ENCODE measurements at regions not wholly inside any gene's neighbourhood (a gene's known extent, or its start where the extent isn't known, plus 50 kb on each side); places are given as distances from the start of the nearest gene placed in this dataset.

DNA sequence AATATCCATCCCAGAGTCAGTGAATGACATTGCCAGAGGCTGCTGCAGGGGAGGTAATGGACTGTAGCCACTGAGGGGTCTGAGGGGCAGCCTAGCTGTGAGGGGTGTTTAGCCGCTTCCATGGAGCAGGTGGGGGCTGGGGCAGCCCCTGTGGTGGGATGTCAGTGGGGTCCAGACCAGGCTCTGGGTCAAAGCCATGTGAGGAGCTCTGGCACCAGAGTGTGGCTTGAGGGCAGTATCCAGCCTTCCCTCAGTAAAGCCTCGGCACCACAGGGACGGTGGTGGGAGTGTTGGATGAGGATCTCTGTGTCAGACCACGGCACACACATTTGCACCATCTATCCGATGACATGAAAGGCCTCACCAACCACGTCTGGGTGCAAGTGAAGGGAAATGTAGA lies 85.0 kb downstream of the INHBB start:
- no peak for DNase-seq (ENCODE audit: low read depth)
- TF ChIP-seq, protein P1, sequence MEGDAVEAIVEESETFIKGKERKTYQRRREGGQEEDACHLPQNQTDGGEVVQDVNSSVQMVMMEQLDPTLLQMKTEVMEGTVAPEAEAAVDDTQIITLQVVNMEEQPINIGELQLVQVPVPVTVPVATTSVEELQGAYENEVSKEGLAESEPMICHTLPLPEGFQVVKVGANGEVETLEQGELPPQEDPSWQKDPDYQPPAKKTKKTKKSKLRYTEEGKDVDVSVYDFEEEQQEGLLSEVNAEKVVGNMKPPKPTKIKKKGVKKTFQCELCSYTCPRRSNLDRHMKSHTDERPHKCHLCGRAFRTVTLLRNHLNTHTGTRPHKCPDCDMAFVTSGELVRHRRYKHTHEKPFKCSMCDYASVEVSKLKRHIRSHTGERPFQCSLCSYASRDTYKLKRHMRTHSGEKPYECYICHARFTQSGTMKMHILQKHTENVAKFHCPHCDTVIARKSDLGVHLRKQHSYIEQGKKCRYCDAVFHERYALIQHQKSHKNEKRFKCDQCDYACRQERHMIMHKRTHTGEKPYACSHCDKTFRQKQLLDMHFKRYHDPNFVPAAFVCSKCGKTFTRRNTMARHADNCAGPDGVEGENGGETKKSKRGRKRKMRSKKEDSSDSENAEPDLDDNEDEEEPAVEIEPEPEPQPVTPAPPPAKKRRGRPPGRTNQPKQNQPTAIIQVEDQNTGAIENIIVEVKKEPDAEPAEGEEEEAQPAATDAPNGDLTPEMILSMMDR (conservative IDR thresholded peaks at IDR 0.05; ENCODE audit: control insufficient read depth, insufficient read depth, low read depth, low read length), result no peak
- H3K4me3 ChIP-seq (ENCODE audit: control insufficient read depth, low read depth, low read length), result no peak overlapping the region

DNA sequence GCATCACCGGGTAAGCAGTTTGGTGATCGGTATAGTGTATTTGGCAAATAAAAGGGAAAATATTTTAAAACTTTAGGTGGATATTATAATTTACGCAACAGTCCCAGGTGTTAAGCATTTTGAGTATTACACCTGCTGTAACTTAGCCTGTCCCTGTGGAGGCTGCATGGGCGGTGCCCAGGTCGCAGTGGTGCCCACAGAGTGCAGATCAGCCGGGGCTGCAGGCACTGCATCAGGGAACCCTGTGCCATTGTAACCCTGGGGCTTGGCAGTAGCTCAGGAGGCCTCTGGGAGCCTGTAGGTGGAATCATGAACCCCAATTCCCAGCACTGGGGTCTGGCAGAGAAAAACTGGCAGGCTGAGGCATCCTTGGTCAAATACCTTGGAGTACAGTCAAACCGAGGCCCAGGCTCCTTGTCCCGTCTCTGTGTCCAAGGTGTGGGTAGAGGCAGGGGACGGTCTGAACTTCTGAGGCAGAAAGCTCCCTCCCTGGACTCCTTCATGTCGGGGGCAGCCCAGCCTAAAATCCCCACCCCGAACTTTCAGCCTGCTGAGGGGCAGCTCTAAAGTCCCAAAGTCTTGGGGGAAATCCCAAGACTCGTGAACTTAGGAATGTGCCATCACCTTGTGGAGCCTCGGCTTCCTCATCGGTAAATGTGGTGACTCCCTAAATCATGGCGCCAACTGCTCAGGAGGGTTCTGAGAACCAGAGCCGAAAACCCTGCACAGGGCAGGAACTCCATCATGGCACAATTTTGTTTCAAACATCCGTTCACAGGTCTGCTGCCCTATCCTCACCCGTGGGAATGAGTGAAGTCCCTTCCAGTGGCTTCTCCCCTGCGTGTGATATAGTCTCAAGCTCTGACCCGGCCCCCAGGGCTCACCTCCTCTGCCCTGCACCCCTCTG lies 85.7 kb downstream of the INHBB start:
- no peak overlapping the region for H3K4me3 ChIP-seq (ENCODE audit: control insufficient read depth, low read depth, low read length)
- TF ChIP-seq, protein P1 (conservative IDR thresholded peaks at IDR 0.05; ENCODE audit: control insufficient read depth, insufficient read depth, low read depth, low read length), result no peak
- DNase-seq (ENCODE audit: low read depth), result no peak

DNA sequence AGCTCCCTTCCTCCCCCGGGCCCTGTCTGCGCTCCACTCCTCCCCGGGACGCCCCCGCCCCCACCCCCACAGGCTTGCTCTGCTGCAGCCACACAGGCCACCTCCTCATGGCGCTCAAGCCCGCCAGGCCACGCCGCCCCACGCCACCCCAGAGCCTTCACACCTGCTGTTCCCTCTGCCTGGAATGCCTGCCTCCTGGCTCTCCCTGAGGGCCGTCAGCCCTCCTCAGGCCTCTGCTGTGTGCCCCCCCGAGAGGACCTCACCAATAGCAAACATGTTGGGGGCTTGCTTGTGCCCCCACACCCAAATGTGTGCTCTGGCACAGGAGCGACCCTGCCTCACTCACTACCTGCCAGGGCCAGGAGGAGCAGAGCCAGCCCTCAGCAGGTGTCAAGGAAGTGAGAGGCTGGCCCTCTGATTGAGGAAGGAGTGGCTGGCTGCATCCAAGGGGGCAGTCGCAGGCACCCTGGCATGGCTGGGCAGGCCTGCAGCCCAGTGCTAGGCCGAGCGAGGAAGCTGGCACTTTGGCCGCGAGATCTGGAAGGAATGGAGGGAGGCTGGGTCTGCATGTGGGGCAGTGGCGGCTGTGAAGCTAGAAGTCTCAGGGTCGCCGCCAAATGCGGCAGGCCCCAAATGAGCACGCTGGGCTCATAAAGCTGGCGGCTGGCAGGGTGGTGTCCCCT lies 86.5 kb downstream of the INHBB start:
- TF ChIP-seq, protein P1 (conservative IDR thresholded peaks at IDR 0.05; ENCODE audit: control insufficient read depth, insufficient read depth, low read depth, low read length), result no peak
- DNase-seq (ENCODE audit: low read depth), result no peak
- H3K4me3 ChIP-seq (ENCODE audit: control insufficient read depth, low read depth, low read length), result no peak overlapping the region

DNA sequence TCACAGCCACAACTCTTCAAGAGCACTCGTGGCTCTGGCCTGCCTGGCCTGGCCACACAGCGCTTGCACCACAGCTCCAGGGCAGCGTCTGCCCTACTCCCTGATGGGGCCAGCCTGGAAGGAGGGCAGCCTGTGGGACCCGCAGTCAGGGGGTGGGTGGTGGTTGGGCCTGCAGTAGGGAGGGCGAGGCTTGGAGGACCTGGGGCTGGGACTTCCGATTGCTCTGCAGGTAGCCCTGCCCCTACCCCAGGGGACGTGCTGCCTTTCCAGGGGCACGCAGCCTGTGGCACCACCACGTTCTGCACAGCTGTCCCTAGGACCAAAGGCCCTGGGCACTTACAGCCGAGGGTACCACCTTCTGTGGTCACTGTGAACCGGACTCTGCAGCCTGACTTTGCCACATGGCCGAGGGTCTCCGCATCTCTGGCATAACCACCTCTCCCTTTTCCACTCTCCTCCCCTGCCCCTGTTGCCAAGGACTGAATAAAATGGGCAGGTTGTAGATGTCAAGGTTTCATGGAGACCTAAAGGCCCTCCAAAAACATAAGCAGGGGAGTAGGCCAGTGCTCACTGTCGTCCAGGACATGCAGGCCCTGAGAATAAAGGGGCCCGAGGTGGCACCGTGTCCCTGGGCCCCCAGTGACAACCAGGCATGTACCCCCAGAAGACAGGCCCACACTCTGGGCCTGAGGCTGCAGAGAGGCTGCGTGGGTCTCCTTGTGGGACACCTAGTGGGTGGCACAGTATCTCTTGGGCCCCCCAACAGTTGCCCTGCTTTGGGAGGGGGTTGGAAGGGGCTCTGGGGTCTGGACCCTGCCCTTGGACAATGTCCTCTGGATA lies 87.3 kb downstream of the INHBB start:
- no peak for DNase-seq (ENCODE audit: low read depth)
- no peak overlapping the region for H3K4me3 ChIP-seq (ENCODE audit: control insufficient read depth, low read depth, low read length)
- TF ChIP-seq, protein P1 (conservative IDR thresholded peaks at IDR 0.05; ENCODE audit: control insufficient read depth, insufficient read depth, low read depth, low read length), result no peak

DNA sequence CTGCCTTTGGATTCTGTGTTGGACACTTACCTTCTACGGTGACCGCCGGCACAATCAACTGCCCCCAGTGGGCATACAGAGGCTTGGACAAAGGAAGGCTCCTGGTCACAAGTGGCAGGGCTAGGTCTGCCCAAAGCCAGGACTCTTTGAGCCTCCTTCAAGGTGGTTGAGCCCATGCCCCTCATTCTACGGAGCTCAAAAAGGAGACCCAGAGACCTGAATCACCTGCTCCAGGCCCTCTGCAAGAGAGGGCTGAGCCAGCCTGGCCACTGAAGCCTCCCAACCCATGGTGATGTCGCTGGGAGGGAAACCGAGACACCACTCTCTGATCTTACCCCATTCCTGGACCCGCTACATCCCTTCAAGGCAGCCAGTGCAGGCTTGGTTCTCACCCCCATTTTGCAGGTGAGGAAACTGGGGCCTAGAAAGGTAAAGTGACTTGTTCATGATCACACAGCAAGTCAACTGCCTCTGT lies 87.9 kb downstream of the INHBB start:
- TF ChIP-seq, protein P1 (conservative IDR thresholded peaks at IDR 0.05; ENCODE audit: control insufficient read depth, insufficient read depth, low read depth, low read length), result no peak
- DNase-seq (ENCODE audit: low read depth), result no peak
- no peak overlapping the region for H3K4me3 ChIP-seq (ENCODE audit: control insufficient read depth, low read depth, low read length)
